Liver (tissue), 3 donors: ENCODE measurements at regions not wholly inside any gene's neighbourhood (a gene's known extent, or its start where the extent isn't known, plus 50 kb on each side); places are given as distances from the start of the nearest gene placed in this dataset.

Experiments used
- CTCF ChIP-seq: fragments of 150-350 bp; IDR thresholded peaks from 2 replicates; pipeline ENCODE4 v1.5.1; 2017; ENCODE audit warnings: improper control_type of control experiment, low read depth, low read length; ENCODE audit not compliant: missing input control
- GABPA ChIP-seq, 2 donors: IDR thresholded peaks in 1 of 2; conservative IDR thresholded peaks in 1 of 2; 2 replicates each; pipeline ENCODE4 v1.6.1; 2016; ENCODE audit warnings: antibody characterized with exemption in 2 of 2, mild to moderate bottlenecking in 1 of 2, moderate library complexity in 1 of 2
- HNF4G ChIP-seq: IDR thresholded peaks from 2 replicates; pipeline ENCODE4 v1.6.1; 2016; ENCODE audit warnings: antibody characterized with exemption
- MAX ChIP-seq: IDR thresholded peaks from 2 replicates; pipeline ENCODE4 v1.6.1; 2016; ENCODE audit warnings: antibody characterized with exemption
- NR2F2 ChIP-seq: IDR thresholded peaks from 2 replicates; pipeline ENCODE4 v1.6.1; 2016; ENCODE audit warnings: antibody characterized with exemption
- RAD21 ChIP-seq, 2 donors: IDR thresholded peaks; 2 replicates each; pipeline ENCODE4 v1.6.1; 2016; ENCODE audit warnings: antibody characterized with exemption in 2 of 2, mild to moderate bottlenecking in 2 of 2
- SP1 ChIP-seq: IDR thresholded peaks from 2 replicates; pipeline ENCODE4 v1.6.1; 2018; ENCODE audit warnings: antibody characterized with exemption, mild to moderate bottlenecking
- TF ChIP-seq, protein P1 (sequence below): IDR thresholded peaks from 2 replicates; pipeline ENCODE4 v1.6.1; 2016; ENCODE audit warnings: antibody characterized with exemption, mild to moderate bottlenecking
- TF ChIP-seq, protein P2 (sequence below): IDR thresholded peaks from 2 replicates; pipeline ENCODE4 v1.6.1; 2016; ENCODE audit warnings: antibody characterized with exemption
- donor health status: healthy.
- donor health status: healthy.

GRCh38 chr9:81214975-81215374, 474.4 kb downstream of the TLE1 start:
- TF ChIP-seq CTCF (no peak), SP1 (no peak), MAX (no peak), HNF4G (no peak), RAD21 (IDR thresholded peaks at IDR 0.05) (no peak), NR2F2 (no peak), GABPA (IDR thresholded peaks at IDR 0.05 in 1 of 2, conservative IDR thresholded peaks at IDR 0.05 in 1 of 2) (no peak)
- TF ChIP-seq, protein P1, sequence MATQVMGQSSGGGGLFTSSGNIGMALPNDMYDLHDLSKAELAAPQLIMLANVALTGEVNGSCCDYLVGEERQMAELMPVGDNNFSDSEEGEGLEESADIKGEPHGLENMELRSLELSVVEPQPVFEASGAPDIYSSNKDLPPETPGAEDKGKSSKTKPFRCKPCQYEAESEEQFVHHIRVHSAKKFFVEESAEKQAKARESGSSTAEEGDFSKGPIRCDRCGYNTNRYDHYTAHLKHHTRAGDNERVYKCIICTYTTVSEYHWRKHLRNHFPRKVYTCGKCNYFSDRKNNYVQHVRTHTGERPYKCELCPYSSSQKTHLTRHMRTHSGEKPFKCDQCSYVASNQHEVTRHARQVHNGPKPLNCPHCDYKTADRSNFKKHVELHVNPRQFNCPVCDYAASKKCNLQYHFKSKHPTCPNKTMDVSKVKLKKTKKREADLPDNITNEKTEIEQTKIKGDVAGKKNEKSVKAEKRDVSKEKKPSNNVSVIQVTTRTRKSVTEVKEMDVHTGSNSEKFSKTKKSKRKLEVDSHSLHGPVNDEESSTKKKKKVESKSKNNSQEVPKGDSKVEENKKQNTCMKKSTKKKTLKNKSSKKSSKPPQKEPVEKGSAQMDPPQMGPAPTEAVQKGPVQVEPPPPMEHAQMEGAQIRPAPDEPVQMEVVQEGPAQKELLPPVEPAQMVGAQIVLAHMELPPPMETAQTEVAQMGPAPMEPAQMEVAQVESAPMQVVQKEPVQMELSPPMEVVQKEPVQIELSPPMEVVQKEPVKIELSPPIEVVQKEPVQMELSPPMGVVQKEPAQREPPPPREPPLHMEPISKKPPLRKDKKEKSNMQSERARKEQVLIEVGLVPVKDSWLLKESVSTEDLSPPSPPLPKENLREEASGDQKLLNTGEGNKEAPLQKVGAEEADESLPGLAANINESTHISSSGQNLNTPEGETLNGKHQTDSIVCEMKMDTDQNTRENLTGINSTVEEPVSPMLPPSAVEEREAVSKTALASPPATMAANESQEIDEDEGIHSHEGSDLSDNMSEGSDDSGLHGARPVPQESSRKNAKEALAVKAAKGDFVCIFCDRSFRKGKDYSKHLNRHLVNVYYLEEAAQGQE: no peak
- TF ChIP-seq, protein P2, sequence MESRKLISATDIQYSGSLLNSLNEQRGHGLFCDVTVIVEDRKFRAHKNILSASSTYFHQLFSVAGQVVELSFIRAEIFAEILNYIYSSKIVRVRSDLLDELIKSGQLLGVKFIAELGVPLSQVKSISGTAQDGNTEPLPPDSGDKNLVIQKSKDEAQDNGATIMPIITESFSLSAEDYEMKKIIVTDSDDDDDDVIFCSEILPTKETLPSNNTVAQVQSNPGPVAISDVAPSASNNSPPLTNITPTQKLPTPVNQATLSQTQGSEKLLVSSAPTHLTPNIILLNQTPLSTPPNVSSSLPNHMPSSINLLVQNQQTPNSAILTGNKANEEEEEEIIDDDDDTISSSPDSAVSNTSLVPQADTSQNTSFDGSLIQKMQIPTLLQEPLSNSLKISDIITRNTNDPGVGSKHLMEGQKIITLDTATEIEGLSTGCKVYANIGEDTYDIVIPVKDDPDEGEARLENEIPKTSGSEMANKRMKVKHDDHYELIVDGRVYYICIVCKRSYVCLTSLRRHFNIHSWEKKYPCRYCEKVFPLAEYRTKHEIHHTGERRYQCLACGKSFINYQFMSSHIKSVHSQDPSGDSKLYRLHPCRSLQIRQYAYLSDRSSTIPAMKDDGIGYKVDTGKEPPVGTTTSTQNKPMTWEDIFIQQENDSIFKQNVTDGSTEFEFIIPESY: no peak
